ENCODE measurements at regions not wholly inside any gene's neighbourhood (a gene's known extent, or its start where the extent isn't known, plus 50 kb on each side); places are given as distances from the start of the nearest gene placed in this dataset.

DNA sequence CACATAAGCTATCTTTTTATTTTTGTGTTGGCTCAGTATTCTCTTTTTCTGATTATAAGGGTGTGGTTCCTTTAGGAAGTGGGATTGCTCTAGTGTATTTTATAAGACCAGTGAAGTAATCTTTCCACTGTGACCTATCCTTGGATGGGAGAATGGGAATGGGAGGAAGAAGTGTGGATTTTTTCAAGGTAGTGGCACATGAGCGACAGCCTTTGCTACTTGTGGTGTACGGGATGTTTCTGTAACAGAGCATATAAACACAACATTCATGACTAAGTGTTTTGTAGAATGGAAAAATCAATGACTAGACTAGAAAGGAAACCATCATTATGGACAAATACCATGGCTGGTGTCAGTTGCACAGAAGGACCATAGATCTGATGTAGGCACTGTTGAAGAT lies 209.6 kb downstream of the GIPC2 start:
- no peak overlapping the region for H3K27ac ChIP-seq (replicated peaks)
- no peaks in the 10 kb centered on the region for H3K27me3 ChIP-seq (ENCODE audit: insufficient read depth, poor library complexity, severe bottlenecking)

DNA sequence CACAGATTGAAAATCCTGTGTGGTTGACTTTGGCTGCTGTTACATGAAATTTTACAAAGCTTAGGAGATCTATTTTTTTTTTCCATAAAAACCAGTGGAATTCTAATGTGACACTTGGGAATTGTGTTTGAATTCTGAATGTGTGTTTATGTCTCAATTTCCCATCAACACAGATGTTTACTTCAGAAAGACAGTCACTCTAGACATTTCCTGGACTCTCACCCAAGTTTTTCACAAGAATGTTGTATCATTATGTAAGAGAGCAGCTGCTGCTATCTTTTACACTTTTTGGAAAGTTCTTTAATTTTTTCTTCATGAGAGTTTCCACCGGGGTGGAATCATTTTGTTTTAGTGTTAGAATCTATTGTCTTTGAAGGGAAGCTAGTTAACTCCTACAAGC lies 210.1 kb downstream of the GIPC2 start:
- Histone ChIP-seq H3K27ac (replicated peaks) (no peak overlapping the region), H3K27me3 (ENCODE audit: insufficient read depth, poor library complexity, severe bottlenecking) (no peaks in the 10 kb centered on the region)
- TF ChIP-seq, protein P1, sequence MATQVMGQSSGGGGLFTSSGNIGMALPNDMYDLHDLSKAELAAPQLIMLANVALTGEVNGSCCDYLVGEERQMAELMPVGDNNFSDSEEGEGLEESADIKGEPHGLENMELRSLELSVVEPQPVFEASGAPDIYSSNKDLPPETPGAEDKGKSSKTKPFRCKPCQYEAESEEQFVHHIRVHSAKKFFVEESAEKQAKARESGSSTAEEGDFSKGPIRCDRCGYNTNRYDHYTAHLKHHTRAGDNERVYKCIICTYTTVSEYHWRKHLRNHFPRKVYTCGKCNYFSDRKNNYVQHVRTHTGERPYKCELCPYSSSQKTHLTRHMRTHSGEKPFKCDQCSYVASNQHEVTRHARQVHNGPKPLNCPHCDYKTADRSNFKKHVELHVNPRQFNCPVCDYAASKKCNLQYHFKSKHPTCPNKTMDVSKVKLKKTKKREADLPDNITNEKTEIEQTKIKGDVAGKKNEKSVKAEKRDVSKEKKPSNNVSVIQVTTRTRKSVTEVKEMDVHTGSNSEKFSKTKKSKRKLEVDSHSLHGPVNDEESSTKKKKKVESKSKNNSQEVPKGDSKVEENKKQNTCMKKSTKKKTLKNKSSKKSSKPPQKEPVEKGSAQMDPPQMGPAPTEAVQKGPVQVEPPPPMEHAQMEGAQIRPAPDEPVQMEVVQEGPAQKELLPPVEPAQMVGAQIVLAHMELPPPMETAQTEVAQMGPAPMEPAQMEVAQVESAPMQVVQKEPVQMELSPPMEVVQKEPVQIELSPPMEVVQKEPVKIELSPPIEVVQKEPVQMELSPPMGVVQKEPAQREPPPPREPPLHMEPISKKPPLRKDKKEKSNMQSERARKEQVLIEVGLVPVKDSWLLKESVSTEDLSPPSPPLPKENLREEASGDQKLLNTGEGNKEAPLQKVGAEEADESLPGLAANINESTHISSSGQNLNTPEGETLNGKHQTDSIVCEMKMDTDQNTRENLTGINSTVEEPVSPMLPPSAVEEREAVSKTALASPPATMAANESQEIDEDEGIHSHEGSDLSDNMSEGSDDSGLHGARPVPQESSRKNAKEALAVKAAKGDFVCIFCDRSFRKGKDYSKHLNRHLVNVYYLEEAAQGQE (IDR thresholded peaks at IDR 0.05; ENCODE audit: insufficient replicate concordance, low read depth), result no peak
- no peak for TF ChIP-seq GABPA (IDR thresholded peaks at IDR 0.05; ENCODE audit: low read depth)
- no peak for TF ChIP-seq SPI1 (IDR thresholded peaks at IDR 0.05; ENCODE audit: borderline replicate concordance, low read depth)
- TF ChIP-seq POLR2AphosphoS5 (IDR thresholded peaks at IDR 0.05; ENCODE audit: low read depth), result no peak
- TF ChIP-seq, protein P2, sequence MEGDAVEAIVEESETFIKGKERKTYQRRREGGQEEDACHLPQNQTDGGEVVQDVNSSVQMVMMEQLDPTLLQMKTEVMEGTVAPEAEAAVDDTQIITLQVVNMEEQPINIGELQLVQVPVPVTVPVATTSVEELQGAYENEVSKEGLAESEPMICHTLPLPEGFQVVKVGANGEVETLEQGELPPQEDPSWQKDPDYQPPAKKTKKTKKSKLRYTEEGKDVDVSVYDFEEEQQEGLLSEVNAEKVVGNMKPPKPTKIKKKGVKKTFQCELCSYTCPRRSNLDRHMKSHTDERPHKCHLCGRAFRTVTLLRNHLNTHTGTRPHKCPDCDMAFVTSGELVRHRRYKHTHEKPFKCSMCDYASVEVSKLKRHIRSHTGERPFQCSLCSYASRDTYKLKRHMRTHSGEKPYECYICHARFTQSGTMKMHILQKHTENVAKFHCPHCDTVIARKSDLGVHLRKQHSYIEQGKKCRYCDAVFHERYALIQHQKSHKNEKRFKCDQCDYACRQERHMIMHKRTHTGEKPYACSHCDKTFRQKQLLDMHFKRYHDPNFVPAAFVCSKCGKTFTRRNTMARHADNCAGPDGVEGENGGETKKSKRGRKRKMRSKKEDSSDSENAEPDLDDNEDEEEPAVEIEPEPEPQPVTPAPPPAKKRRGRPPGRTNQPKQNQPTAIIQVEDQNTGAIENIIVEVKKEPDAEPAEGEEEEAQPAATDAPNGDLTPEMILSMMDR (IDR thresholded peaks at IDR 0.05; ENCODE audit: insufficient read depth, low read length), result no peak

More for the DNA sequence above, 209.6 kb downstream of the GIPC2 start:
- TF ChIP-seq, protein P2 (IDR thresholded peaks at IDR 0.05; ENCODE audit: insufficient read depth, low read length), result no peak
- TF ChIP-seq, protein P1 (IDR thresholded peaks at IDR 0.05; ENCODE audit: insufficient replicate concordance, low read depth), result no peak
- TF ChIP-seq POLR2AphosphoS5 (IDR thresholded peaks at IDR 0.05; ENCODE audit: low read depth) (no peak), GABPA (IDR thresholded peaks at IDR 0.05; ENCODE audit: low read depth) (no peak)
- DNase-seq (ENCODE audit: low read depth in 1 of 2, low spot score in 1 of 2), result no peak
- H3K4me3 ChIP-seq (replicated peaks; ENCODE audit: insufficient read depth, low read length), result no peak overlapping the region

DNA sequence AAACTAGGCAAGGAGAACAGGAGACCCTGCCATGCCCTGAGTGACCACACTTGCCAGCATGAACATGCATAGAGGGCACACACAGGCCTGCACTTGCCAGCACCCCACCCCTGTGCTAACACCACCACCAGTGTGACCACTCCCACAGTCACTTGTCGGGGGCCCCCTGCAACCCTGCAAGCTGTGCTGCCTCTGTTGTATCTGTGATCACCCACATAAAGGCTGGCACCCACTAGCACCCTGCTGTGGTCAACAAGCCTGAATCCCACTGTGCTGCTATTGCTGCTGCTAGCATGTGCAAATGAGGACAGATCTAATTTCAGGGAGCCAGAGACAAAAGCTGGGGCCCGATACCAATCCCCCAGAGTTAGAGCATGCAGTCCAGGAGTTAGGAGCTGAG lies 217.7 kb downstream of the GIPC2 start:
- TF ChIP-seq, protein P2 (IDR thresholded peaks at IDR 0.05; ENCODE audit: insufficient read depth, low read length), result no peak
- TF ChIP-seq POLR2AphosphoS5 (IDR thresholded peaks at IDR 0.05; ENCODE audit: low read depth) (no peak), SPI1 (IDR thresholded peaks at IDR 0.05; ENCODE audit: borderline replicate concordance, low read depth) (no peak), GABPA (IDR thresholded peaks at IDR 0.05; ENCODE audit: low read depth) (no peak)
- TF ChIP-seq, protein P1 (IDR thresholded peaks at IDR 0.05; ENCODE audit: insufficient replicate concordance, low read depth), result no peak
- no peak for DNase-seq (ENCODE audit: low read depth in 1 of 2, low spot score in 1 of 2)
- no peaks in the 10 kb centered on the region for H3K27me3 ChIP-seq (ENCODE audit: insufficient read depth, poor library complexity, severe bottlenecking)

More for the DNA sequence above, 210.1 kb downstream of the GIPC2 start:
- no peak overlapping the region for H3K4me3 ChIP-seq (replicated peaks; ENCODE audit: insufficient read depth, low read length)
- no peak for DNase-seq (ENCODE audit: low read depth in 1 of 2, low spot score in 1 of 2)

More for the DNA sequence above, 217.7 kb downstream of the GIPC2 start:
- Histone ChIP-seq H3K27ac (replicated peaks) (no peak overlapping the region), H3K4me3 (replicated peaks; ENCODE audit: insufficient read depth, low read length) (no peak overlapping the region)

All from HL-60 (cell line).